Keratinocyte (primary cell): ENCODE measurements at regions not wholly inside any gene's neighbourhood (a gene's known extent, or its start where the extent isn't known, plus 50 kb on each side); places are given as distances from the start of the nearest gene placed in this dataset.

ENCODE experiments used
- CTCF ChIP-seq, 3 experiments: IDR thresholded peaks in 1 of 3; conservative IDR thresholded peaks in 1 of 3; optimal IDR thresholded peaks in 1 of 3; 2 replicates in 2 of 3; 3 replicates in 1 of 3; pipeline versions ENCODE3 to v1.5.1; 2011; ENCODE audit warnings: low read length in 3 of 3, mild to moderate bottlenecking in 3 of 3, moderate library complexity in 2 of 3, control low read depth in 1 of 3, inconsistent platforms in 1 of 3; ENCODE audit not compliant: insufficient read depth in 2 of 3; ENCODE audit errors: extremely low read depth in 1 of 3
- EZH2 ChIP-seq: IDR thresholded peaks from one replicate; pipeline ENCODE4 v1.6.1; 2012; ENCODE audit warnings: inconsistent platforms, mild to moderate bottlenecking, low read length, moderate library complexity

- no peak for TF ChIP-seq CTCF (optimal IDR thresholded peaks at IDR 0.05 in 1 of 3, IDR thresholded peaks at IDR 0.05 in 1 of 3, conservative IDR thresholded peaks at IDR 0.05 in 1 of 3; ENCODE audit: extremely low read depth in 1 of 3, insufficient read depth in 2 of 3, low read length in 3 of 3)
- no peak for TF ChIP-seq EZH2
These were observed 668.9 kb upstream of the LCORL start for GRCh38 chr4:18690291-18690955.
